ENCODE measurements at regions not wholly inside any gene's neighbourhood (a gene's known extent, or its start where the extent isn't known, plus 50 kb on each side); places are given as distances from the start of the nearest gene placed in this dataset.

DNA sequence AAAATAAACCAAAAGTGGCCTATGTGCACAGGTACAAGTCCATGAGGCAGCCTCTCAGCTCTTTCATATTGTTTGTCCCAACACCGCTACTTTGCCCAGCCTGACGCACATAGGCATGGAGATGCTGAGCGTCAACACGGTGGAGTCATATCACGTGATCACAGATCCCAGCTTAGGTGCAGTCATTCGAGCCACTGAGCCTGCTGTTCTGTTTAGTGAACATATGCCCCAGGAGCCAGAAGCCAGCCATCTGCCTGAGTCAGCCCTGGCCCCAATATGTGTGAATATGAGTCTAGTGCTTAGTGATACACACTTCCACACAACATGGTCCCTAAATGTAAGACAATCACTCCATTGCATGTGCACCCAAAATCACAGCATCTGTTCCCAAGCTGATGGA is 88.2 kb upstream of the LCLAT1 start:
- Histone ChIP-seq H3K79me2 (ENCODE audit: control insufficient read depth, insufficient read depth, low read length) (no peaks in the 10 kb centered on the region), H3K4me3 (replicated peaks in 1 of 3; ENCODE audit: insufficient read depth in 1 of 3, low read depth in 1 of 3, low read length in 3 of 3) (no peak overlapping the region), H3K4me2 (ENCODE audit: insufficient read depth, low read length) (no peak overlapping the region), H3K27me3 (ENCODE audit: control insufficient read depth in 2 of 2, insufficient read depth in 2 of 2, low read length in 2 of 2) (no peaks in the 10 kb centered on the region), H3K9me1 (replicated peaks; ENCODE audit: control insufficient read depth, extremely low read depth, insufficient read depth, low read length) (no peaks in the 10 kb centered on the region), H3K9me3 (replicated peaks; ENCODE audit: control insufficient read depth, insufficient read depth, low read length) (no peaks in the 10 kb centered on the region), H3K9ac (replicated peaks; ENCODE audit: extremely low read depth, insufficient read depth, low read length) (no peak overlapping the region), H4K20me1 (replicated peaks; ENCODE audit: control insufficient read depth, extremely low read depth, insufficient read depth, low read length) (no peaks in the 10 kb centered on the region), H3K4me1 (ENCODE audit: control insufficient read depth, extremely low read depth, insufficient read depth, low read length) (peaks cover 4% of the 10 kb centered on the region), H3K36me3 (ENCODE audit: control insufficient read depth in 2 of 2, extremely low read depth in 1 of 2, insufficient read depth in 2 of 2, low read length in 2 of 2) (no peaks in the 10 kb centered on the region), H2AFZ (ENCODE audit: low read depth, low read length) (no peak overlapping the region), H3K27ac (ENCODE audit: insufficient read depth, low read depth, low read length) (no peak overlapping the region)
- dilution Hi-C loops (cut with MboI; ENCODE audit: extremely low pct_ligation_motif_present, low sequenced_read_pairs) (no loop called here), intact Hi-C loops (cut with micrococcal nuclease) (no loop called here)
- no peak for FAIRE-seq
- ChIA-PET POLR2A (no interaction called here), CTCF (no interaction called here)
- no peak for TF ChIP-seq EZH2 (IDR thresholded peaks at IDR 0.05; ENCODE audit: borderline replicate concordance, low read depth, low read length, severe bottlenecking)
- TF ChIP-seq GATA2 (IDR thresholded peaks at IDR 0.05; ENCODE audit: insufficient read depth, insufficient read length, low read depth, low read length) = no peak
- no peak for TF ChIP-seq FOS (IDR thresholded peaks at IDR 0.05; ENCODE audit: borderline replicate concordance, insufficient read depth, low read length)
- TF ChIP-seq MYC (IDR thresholded peaks at IDR 0.05; ENCODE audit: low read depth, low read length) = no peak
- TF ChIP-seq, protein P1, sequence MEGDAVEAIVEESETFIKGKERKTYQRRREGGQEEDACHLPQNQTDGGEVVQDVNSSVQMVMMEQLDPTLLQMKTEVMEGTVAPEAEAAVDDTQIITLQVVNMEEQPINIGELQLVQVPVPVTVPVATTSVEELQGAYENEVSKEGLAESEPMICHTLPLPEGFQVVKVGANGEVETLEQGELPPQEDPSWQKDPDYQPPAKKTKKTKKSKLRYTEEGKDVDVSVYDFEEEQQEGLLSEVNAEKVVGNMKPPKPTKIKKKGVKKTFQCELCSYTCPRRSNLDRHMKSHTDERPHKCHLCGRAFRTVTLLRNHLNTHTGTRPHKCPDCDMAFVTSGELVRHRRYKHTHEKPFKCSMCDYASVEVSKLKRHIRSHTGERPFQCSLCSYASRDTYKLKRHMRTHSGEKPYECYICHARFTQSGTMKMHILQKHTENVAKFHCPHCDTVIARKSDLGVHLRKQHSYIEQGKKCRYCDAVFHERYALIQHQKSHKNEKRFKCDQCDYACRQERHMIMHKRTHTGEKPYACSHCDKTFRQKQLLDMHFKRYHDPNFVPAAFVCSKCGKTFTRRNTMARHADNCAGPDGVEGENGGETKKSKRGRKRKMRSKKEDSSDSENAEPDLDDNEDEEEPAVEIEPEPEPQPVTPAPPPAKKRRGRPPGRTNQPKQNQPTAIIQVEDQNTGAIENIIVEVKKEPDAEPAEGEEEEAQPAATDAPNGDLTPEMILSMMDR (IDR thresholded peaks at IDR 0.05; ENCODE audit: extremely low read depth in 1 of 2, insufficient read depth in 1 of 2, low read depth in 1 of 2, low read length in 2 of 2) = no peak
- no peak for TF ChIP-seq POLR2A (IDR thresholded peaks at IDR 0.05; ENCODE audit: low read depth, low read length)
- no peak for TF ChIP-seq POLR2AphosphoS5 (IDR thresholded peaks at IDR 0.05; ENCODE audit: insufficient read depth, low read depth, low read length)
- TF ChIP-seq, protein P2, sequence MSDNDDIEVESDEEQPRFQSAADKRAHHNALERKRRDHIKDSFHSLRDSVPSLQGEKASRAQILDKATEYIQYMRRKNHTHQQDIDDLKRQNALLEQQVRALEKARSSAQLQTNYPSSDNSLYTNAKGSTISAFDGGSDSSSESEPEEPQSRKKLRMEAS (IDR thresholded peaks at IDR 0.05; ENCODE audit: insufficient read depth, insufficient read length) = no peak
- no peak for TF ChIP-seq JUN (IDR thresholded peaks at IDR 0.05; ENCODE audit: borderline replicate concordance, insufficient read depth, insufficient read length, low read depth)
- BruUV-seq (replicated peaks) = no TSS peak
- DNase-seq (ENCODE audit: low read depth, low spot score) = no peak

Measured in endothelial cell of umbilical vein (primary cell).